ENCODE measurements at regions not wholly inside any gene's neighbourhood (a gene's known extent, or its start where the extent isn't known, plus 50 kb on each side); places are given as distances from the start of the nearest gene placed in this dataset.

DNA sequence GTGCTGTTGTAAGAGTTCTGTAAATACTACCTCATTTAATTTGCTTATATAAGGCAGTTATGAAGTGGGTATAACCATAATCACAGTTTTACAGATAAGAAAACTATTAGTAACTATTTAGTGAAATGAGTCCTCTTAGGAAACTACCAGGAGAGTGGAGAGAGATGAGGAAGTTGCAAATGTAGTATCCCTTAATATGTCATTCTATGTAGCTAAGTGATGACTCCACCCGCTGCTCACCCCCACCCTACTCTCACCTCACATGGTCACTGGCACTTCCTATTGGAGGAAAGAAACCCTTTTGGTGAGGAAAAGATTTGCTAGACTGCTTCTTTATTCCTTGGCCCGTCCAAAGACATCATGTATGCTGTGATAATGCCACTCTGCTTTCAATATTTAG lies 241.8 kb upstream of the SLC24A2 start:
- no peak for DNase-seq (ENCODE audit: low read depth)
- TF ChIP-seq, protein P1, sequence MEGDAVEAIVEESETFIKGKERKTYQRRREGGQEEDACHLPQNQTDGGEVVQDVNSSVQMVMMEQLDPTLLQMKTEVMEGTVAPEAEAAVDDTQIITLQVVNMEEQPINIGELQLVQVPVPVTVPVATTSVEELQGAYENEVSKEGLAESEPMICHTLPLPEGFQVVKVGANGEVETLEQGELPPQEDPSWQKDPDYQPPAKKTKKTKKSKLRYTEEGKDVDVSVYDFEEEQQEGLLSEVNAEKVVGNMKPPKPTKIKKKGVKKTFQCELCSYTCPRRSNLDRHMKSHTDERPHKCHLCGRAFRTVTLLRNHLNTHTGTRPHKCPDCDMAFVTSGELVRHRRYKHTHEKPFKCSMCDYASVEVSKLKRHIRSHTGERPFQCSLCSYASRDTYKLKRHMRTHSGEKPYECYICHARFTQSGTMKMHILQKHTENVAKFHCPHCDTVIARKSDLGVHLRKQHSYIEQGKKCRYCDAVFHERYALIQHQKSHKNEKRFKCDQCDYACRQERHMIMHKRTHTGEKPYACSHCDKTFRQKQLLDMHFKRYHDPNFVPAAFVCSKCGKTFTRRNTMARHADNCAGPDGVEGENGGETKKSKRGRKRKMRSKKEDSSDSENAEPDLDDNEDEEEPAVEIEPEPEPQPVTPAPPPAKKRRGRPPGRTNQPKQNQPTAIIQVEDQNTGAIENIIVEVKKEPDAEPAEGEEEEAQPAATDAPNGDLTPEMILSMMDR (conservative IDR thresholded peaks at IDR 0.05; ENCODE audit: control insufficient read depth, insufficient read depth, low read depth, low read length): no peak
- H3K4me3 ChIP-seq (ENCODE audit: control insufficient read depth, low read depth, low read length): no peak overlapping the region

DNA sequence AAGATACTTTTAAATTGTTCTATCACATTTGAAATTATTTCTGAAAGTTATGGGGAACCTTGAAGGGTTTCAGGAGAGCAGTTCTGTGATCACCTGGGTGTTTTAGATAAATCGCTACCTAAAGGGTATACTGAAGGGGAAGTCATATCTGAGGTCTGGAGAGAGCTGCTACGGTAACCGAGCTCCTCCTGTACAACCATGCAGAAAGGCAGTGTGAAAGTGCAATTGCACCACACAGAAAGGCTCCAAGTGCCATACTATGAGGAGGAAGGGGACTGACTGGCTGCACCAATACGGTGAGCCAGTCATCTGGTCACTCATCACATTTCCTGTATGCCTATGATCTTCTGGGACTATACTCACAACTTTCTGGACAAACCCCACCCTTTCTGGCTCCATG lies 241.4 kb upstream of the SLC24A2 start:
- TF ChIP-seq, protein P1 (conservative IDR thresholded peaks at IDR 0.05; ENCODE audit: control insufficient read depth, insufficient read depth, low read depth, low read length): no peak
- no peak for DNase-seq (ENCODE audit: low read depth)
- H3K4me3 ChIP-seq (ENCODE audit: control insufficient read depth, low read depth, low read length): no peak overlapping the region

DNA sequence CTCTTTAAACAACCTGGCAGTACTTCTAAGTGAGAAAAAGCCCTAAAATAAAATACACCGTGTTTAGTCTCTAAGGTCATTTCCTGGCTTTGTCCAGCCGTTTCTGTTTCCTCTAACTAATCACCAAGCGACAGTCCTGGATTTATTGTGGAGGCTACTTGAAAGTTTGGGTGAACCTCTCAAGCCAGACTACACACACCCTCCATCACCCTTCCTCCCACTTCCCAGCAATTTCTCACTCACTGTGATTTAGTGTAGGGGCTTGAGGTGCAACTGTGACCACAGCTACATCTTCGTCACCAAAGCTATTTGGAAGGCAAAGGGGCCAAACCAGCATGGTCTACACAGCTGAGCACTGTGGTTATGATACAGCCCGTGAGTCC lies 240.0 kb upstream of the SLC24A2 start:
- no peak for DNase-seq (ENCODE audit: low read depth)
- H3K4me3 ChIP-seq (ENCODE audit: control insufficient read depth, low read depth, low read length): no peak overlapping the region
- TF ChIP-seq, protein P1 (conservative IDR thresholded peaks at IDR 0.05; ENCODE audit: control insufficient read depth, insufficient read depth, low read depth, low read length): no peak

DNA sequence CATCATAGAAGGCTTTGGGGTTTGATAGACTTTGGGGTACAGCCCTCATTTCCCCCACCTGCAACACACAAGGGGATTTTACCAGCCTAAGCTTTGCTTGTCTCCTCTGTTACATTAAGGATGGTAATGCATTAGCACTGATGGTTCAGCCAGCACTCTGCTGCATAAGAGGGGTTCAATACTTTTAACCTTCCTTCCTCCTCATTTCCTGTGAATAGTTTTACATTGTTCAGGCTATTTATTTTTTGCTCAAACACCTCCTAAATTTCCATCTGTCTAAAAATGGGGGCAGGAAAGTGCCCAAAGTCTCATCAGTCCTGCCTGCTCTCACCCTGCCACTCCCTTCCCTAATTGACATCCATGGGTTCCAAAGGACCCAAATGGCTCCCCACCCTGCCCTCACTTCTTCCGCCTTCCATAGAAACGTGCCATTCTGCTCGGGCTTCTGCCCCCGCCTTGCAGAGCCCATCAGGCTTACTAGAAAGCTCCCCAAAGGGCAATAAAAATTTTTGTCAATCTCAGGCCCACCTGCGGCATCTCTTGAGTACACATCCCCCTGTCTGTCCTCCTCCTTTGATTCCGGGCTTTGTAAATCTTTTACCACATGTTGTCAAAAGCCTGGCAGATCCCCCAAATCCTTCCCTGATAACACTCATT lies 239.5 kb upstream of the SLC24A2 start:
- no peak overlapping the region for H3K4me3 ChIP-seq (ENCODE audit: control insufficient read depth, low read depth, low read length)
- TF ChIP-seq, protein P1 (conservative IDR thresholded peaks at IDR 0.05; ENCODE audit: control insufficient read depth, insufficient read depth, low read depth, low read length): no peak
- no peak for DNase-seq (ENCODE audit: low read depth)

DNA sequence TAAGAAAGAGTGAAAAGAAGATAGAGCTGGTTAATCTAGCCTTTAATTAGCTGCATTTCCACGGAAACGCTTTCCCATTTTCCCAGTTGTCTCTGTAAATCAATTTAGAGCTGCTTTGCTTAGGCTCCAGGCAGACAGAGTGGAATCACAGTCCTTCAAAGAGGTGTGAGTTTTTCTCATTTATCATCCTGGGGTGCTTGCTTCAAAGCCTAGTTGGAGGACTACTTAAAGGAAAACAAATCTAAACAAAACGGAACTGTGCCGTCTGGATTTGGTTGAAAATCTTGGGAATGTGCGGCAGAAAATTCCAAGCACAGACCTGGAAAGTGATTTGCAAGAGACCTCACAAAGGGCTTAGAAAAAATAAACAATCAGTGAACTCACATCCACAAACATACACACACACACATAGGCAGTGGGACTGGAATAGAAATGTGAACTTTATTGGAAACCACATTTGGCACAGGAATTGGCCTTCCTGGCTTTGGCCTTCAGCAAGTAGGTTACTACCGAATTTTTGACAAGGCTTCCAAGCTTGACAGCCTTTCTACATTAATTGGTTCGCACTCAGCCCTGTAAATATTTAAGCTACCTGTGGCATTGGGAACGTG lies 235.2 kb upstream of the SLC24A2 start:
- no peak overlapping the region for H3K4me3 ChIP-seq (ENCODE audit: control insufficient read depth, low read depth, low read length)
- DNase-seq (ENCODE audit: low read depth): no peak

DNA sequence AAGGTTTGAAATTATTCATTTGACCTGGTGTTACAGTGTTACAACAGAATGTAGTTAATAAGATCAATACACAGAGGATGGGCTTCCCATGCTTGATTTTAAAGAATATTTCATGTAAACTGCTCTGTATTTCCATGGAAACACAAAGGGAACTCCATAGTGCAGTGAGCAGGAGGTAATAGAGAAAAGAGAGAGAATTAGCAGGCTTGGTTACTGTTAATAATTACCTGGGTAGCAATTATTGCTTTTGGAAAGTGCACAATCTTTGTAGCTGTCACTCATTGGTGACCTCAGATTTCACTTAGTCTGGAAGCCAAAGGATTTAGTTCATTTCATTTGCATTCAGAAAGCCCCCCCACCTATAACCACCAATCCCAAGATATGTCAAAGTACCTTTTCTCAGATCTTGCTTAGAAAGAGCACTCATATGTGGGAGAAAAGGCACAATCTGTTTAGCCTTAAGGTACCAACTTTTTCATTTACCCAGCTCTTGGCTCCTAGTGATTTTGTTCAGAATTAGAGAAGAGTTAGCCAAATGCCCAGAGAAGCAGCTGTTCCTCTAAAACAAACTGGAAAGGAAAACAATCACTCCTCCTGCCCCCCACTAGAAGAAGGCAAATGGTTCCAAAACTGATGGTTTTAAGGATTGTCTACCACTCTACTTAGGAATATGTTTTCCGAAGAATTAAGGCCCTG lies 234.5 kb upstream of the SLC24A2 start:
- no peak for DNase-seq (ENCODE audit: low read depth)
- H3K4me3 ChIP-seq (ENCODE audit: control insufficient read depth, low read depth, low read length): no peak overlapping the region
- TF ChIP-seq, protein P1 (conservative IDR thresholded peaks at IDR 0.05; ENCODE audit: control insufficient read depth, insufficient read depth, low read depth, low read length): no peak

More for the DNA sequence above, 235.2 kb upstream of the SLC24A2 start:
- TF ChIP-seq, protein P1 (conservative IDR thresholded peaks at IDR 0.05; ENCODE audit: control insufficient read depth, insufficient read depth, low read depth, low read length): no peak
